H9 (cell line): ENCODE measurements at regions not wholly inside any gene's neighbourhood (a gene's known extent, or its start where the extent isn't known, plus 50 kb on each side); places are given as distances from the start of the nearest gene placed in this dataset.

Source experiments
- DNase-seq: peaks from one replicate; pipeline ENCODE4 v3.0.0-alpha.2; 2017
- H2AFZ ChIP-seq: one replicate; pipeline ENCODE4 v1.6.1; 2013; ENCODE audit warnings: mild to moderate bottlenecking, low read length, control low read depth, moderate library complexity
- H2AK5ac ChIP-seq: 2 replicates; pipeline ENCODE4 v1.6.1; 2013; ENCODE audit warnings: low read length, control low read depth, mixed read lengths; ENCODE audit not compliant: insufficient read length
- H2BK120ac ChIP-seq: one replicate; pipeline ENCODE4 v1.6.1; 2013; ENCODE audit warnings: low read depth, mild to moderate bottlenecking, low read length, control low read depth, inconsistent platforms; ENCODE audit not compliant: poor library complexity, severe bottlenecking
- H2BK12ac ChIP-seq: 2 replicates; pipeline ENCODE4 v1.6.1; 2013; ENCODE audit warnings: low read length, control low read depth, mixed read lengths, low read depth; ENCODE audit not compliant: insufficient read length
- H2BK15ac ChIP-seq: 2 replicates; pipeline ENCODE4 v1.6.1; 2013; ENCODE audit warnings: low read depth, low read length, control low read depth
- H2BK20ac ChIP-seq: one replicate; pipeline ENCODE4 v1.6.1; 2013; ENCODE audit warnings: low read depth, mild to moderate bottlenecking, low read length, control low read depth, inconsistent platforms; ENCODE audit not compliant: poor library complexity, severe bottlenecking
- H2BK5ac ChIP-seq: 2 replicates; pipeline ENCODE4 v1.6.1; 2013; ENCODE audit warnings: low read length, control low read depth, mixed read lengths; ENCODE audit not compliant: insufficient read length
- H3K14ac ChIP-seq: 2 replicates; pipeline ENCODE4 v1.6.1; 2013; ENCODE audit warnings: low read length, control low read depth; ENCODE audit not compliant: insufficient read depth
- H3K18ac ChIP-seq: 2 replicates; pipeline ENCODE4 v1.6.1; 2013; ENCODE audit warnings: low read depth, mild to moderate bottlenecking, mixed read lengths, low read length, control low read depth; ENCODE audit not compliant: insufficient read length
- H3K23ac ChIP-seq: 2 replicates; pipeline ENCODE4 v1.6.1; 2013; ENCODE audit warnings: low read length, control low read depth, mixed read lengths, low read depth; ENCODE audit not compliant: insufficient read length
- H3K23me2 ChIP-seq: 2 replicates; pipeline ENCODE4 v1.6.1; 2013; ENCODE audit warnings: low read depth, mild to moderate bottlenecking, mixed read lengths, low read length, control low read depth; ENCODE audit not compliant: insufficient read length, poor library complexity, severe bottlenecking
- H3K27ac ChIP-seq: 2 replicates; pipeline ENCODE4 v1.5.1; 2013; ENCODE audit warnings: low read length, control low read depth, mixed read lengths, low read depth; ENCODE audit not compliant: insufficient read length
- H3K27me3 ChIP-seq: 2 replicates; pipeline ENCODE4 v1.6.1; 2013; ENCODE audit warnings: low read length, control low read depth, inconsistent platforms; ENCODE audit not compliant: insufficient read depth
- H3K4ac ChIP-seq: 2 replicates; pipeline ENCODE4 v1.6.1; 2013; ENCODE audit warnings: low read depth, mild to moderate bottlenecking, control low read depth, inconsistent platforms, low read length, moderate library complexity
- H3K4me1 ChIP-seq: 2 replicates; pipeline ENCODE4 v1.6.1; 2013; ENCODE audit warnings: low read length, control low read depth, inconsistent platforms; ENCODE audit not compliant: insufficient read depth
- H3K4me2 ChIP-seq: 2 replicates; pipeline ENCODE4 v1.6.1; 2013; ENCODE audit warnings: low read length, control low read depth, mixed read lengths; ENCODE audit not compliant: insufficient read length, insufficient read depth
- H3K56ac ChIP-seq: 2 replicates; pipeline ENCODE4 v1.6.1; 2013; ENCODE audit warnings: low read depth, mild to moderate bottlenecking, mixed read lengths, low read length, control low read depth; ENCODE audit not compliant: insufficient read length
- H3K79me1 ChIP-seq: 2 replicates; pipeline ENCODE4 v1.6.1; 2013; ENCODE audit warnings: low read depth, mild to moderate bottlenecking, moderate library complexity, low read length, control low read depth, inconsistent platforms; ENCODE audit not compliant: insufficient read depth, poor library complexity, severe bottlenecking
- H3K79me2 ChIP-seq: 2 replicates; pipeline ENCODE4 v1.6.1; 2013; ENCODE audit warnings: low read length, control low read depth, inconsistent platforms; ENCODE audit not compliant: insufficient read depth
- H3K9ac ChIP-seq: 2 replicates; pipeline ENCODE4 v1.6.1; 2013; ENCODE audit warnings: low read length, control low read depth, mixed read lengths; ENCODE audit not compliant: insufficient read length; ENCODE audit errors: extremely low read depth
- H3K9me3 ChIP-seq: one replicate; pipeline ENCODE4 v1.6.1; 2013; ENCODE audit warnings: low read depth, low read length, inconsistent platforms; ENCODE audit not compliant: control insufficient read depth
- H3T11ph ChIP-seq: one replicate; pipeline ENCODE4 v1.6.1; 2013; ENCODE audit warnings: mild to moderate bottlenecking, low read length, control low read depth, inconsistent platforms
- H4K20me1 ChIP-seq: one replicate; pipeline ENCODE4 v1.6.1; 2013; ENCODE audit not compliant: control insufficient read depth, insufficient read length, insufficient read depth
- H4K5ac ChIP-seq: 2 replicates; pipeline ENCODE4 v1.6.1; 2013; ENCODE audit warnings: low read depth, mild to moderate bottlenecking, mixed read lengths, low read length, control low read depth; ENCODE audit not compliant: insufficient read length
- H4K8ac ChIP-seq: replicated peaks from 2 replicates; pipeline ENCODE4 v1.6.1; 2013; ENCODE audit warnings: low read length, control low read depth, mixed read lengths, low read depth; ENCODE audit not compliant: insufficient read length
- H4K91ac ChIP-seq: 2 replicates; pipeline ENCODE4 v1.6.1; 2013; ENCODE audit warnings: low read depth, mild to moderate bottlenecking, moderate library complexity, mixed read lengths, low read length, control low read depth; ENCODE audit not compliant: insufficient read length
- H3K27ac Mint-ChIP-seq, 3 experiments: 2 replicates in 2 of 3; 3 replicates in 1 of 3; pipeline ENCODE4 v1.8.0; 2020 to 2021; ENCODE audit warnings: mixed read lengths in 3 of 3, mild to moderate bottlenecking in 1 of 3, moderate library complexity in 1 of 3
- H3K27me3 Mint-ChIP-seq: 2 replicates; pipeline ENCODE4 v1.8.0; 2021; ENCODE audit warnings: low read depth, mild to moderate bottlenecking, moderate library complexity, mixed read lengths
- H3K36me3 Mint-ChIP-seq, 3 experiments: 2 replicates in 2 of 3; 3 replicates in 1 of 3; pipeline ENCODE4 v1.8.0; 2020 to 2021; ENCODE audit warnings: low read depth in 3 of 3, mixed read lengths in 3 of 3; ENCODE audit not compliant: insufficient read depth in 1 of 3
- H3K4me1 Mint-ChIP-seq, 2 experiments: 2 replicates each; pipeline ENCODE4 v1.8.0; 2020; ENCODE audit warnings: mixed read lengths in 2 of 2
- H3K4me3 Mint-ChIP-seq, 2 experiments: 2 replicates in 1 of 2; 3 replicates in 1 of 2; pipeline ENCODE4 v1.8.0; 2020 to 2021; ENCODE audit warnings: mild to moderate bottlenecking in 2 of 2, mixed read lengths in 2 of 2, moderate library complexity in 1 of 2
- H3K9me3 Mint-ChIP-seq, 2 experiments: 2 replicates in 1 of 2; 3 replicates in 1 of 2; pipeline ENCODE4 v1.8.0; 2020; ENCODE audit warnings: mild to moderate bottlenecking in 2 of 2, mixed read lengths in 2 of 2, moderate library complexity in 1 of 2
- CTCF ChIP-seq: fragments of 200-600 bp; sonication (generic); conservative IDR thresholded peaks from 3 replicates; pipeline ENCODE4 v1.8.0; 2021; ENCODE audit warnings: antibody characterized with exemption, mild to moderate bottlenecking
- WGBS: extraction: QIAGEN DNeasy Blood & Tissue Kit; methylation state at CpG from one replicate; pipeline ENCODE4 v1.1.7; 2013; ENCODE audit warnings: missing lambda C conversion rate, low lambda C conversion rate, mixed read lengths; ENCODE audit not compliant: insufficient read length; ENCODE audit errors: extremely low coverage; 5-methylcytosine and 5-hydroxymethylcytosine counted together

GRCh38 chr11:27931770-27932169 is 176.2 kb downstream of the KIF18A start:
- no peak overlapping the region for H4K91ac ChIP-seq
- no CpG with 5 or more reads among the region's 1 CpG for WGBS

More at GRCh38 chr11:27931770-27932169, 176.2 kb downstream of the KIF18A start:
- Mint-ChIP-seq H3K4me3 (no peak overlapping the region), H3K27ac (no peak overlapping the region), H3K9me3 (peaks cover 2 to 3% of the 10 kb centered on the region in 2 experiments; a peak in 4 of 5 replicates), H3K4me1 (peaks cover 5 to 14% of the 10 kb centered on the region in 2 experiments), H3K27me3 (peaks cover 8% of the 10 kb centered on the region), H3K36me3 (no peaks in the 10 kb centered on the region)
- Histone ChIP-seq H3K9me3 (no peaks in the 10 kb centered on the region), H3K79me2 (no peaks in the 10 kb centered on the region), H3K4me2 (no peak overlapping the region), H2BK20ac (no peak overlapping the region), H2BK5ac (no peak overlapping the region), H4K20me1 (no peaks in the 10 kb centered on the region), H2BK15ac (no peak overlapping the region), H2BK12ac (no peak overlapping the region), H3K23ac (no peak overlapping the region), H3K27ac (no peak overlapping the region), H4K8ac (no peak overlapping the region), H3K9ac (no peak overlapping the region), H3K4me1 (no peaks in the 10 kb centered on the region), H3K56ac (no peak overlapping the region), H3K4ac (no peak overlapping the region), H3K27me3 (no peaks in the 10 kb centered on the region), H3K14ac (no peak overlapping the region), H2AFZ (no peak overlapping the region), H3T11ph (no peak overlapping the region), H3K18ac (no peak overlapping the region), H3K79me1 (no peaks in the 10 kb centered on the region), H2BK120ac (no peak overlapping the region), H4K5ac (no peak overlapping the region), H2AK5ac (no peak overlapping the region), H3K23me2 (no peaks in the 10 kb centered on the region)
- no peak for DNase-seq
- no peak for TF ChIP-seq CTCF
